ENCODE measurements at regions not wholly inside any gene's neighbourhood (a gene's known extent, or its start where the extent isn't known, plus 50 kb on each side); places are given as distances from the start of the nearest gene placed in this dataset.

GRCh38 chr6:21955053-21955595, 341.7 kb downstream of the PRL start:
- no peak overlapping the region for H3K9ac ChIP-seq (ENCODE audit: low read length)
- H3K4me1 ChIP-seq (ENCODE audit: control insufficient read depth in 1 of 2, insufficient read depth in 2 of 2, low read length in 2 of 2), result peaks cover 14 to 20% of the 10 kb centered on the region in 2 experiments
- no peak overlapping the region for H3K18ac ChIP-seq (ENCODE audit: low read length)
- no peak overlapping the region for H3K4ac ChIP-seq (ENCODE audit: low read depth, low read length)
- no peak overlapping the region for H2BK120ac ChIP-seq (ENCODE audit: insufficient read depth, low read length, poor library complexity)
- H4K91ac ChIP-seq (ENCODE audit: low read depth, low read length), result no peak overlapping the region
- H3K23ac ChIP-seq (ENCODE audit: low read length), result no peak overlapping the region
- no peaks in the 10 kb centered on the region for H3K27me3 ChIP-seq (ENCODE audit: insufficient read depth, low read length)
- no peak overlapping the region for H2BK5ac ChIP-seq (ENCODE audit: low read depth, low read length, poor library complexity)
- H3K14ac ChIP-seq (ENCODE audit: low read length), result no peak overlapping the region
- WGBS (ENCODE audit: extremely low coverage, insufficient coverage, insufficient read length), result no CpG with 5 or more reads among the region's 3 CpGs
- no peaks in the 10 kb centered on the region for H3K9me3 ChIP-seq (ENCODE audit: insufficient read depth, low read depth, low read length)
- H3K4me3 ChIP-seq (ENCODE audit: low read depth, low read length), result no peak overlapping the region
- peaks cover 10% of the 10 kb centered on the region for H3K79me1 ChIP-seq (ENCODE audit: low read length)
- DNase-seq, result no peak
- H2BK12ac ChIP-seq (ENCODE audit: low read length), result no peak overlapping the region
- H3K27ac ChIP-seq (ENCODE audit: low read depth, low read length), result no peak overlapping the region
- H3K36me3 ChIP-seq (ENCODE audit: control insufficient read depth in 1 of 2, insufficient read depth in 2 of 2, low read length in 2 of 2), result no peaks in the 10 kb centered on the region
- no peak overlapping the region for H3K4me2 ChIP-seq (ENCODE audit: low read length)
- no peaks in the 10 kb centered on the region for H3K79me2 ChIP-seq (ENCODE audit: control insufficient read depth, insufficient read depth, low read length, poor library complexity)
- no peak overlapping the region for H2AFZ ChIP-seq (ENCODE audit: insufficient read depth, low read length, poor library complexity)
- no peak overlapping the region for H2AK5ac ChIP-seq (ENCODE audit: low read length)
- no peak overlapping the region for H4K8ac ChIP-seq (ENCODE audit: low read depth, low read length)
- no peak overlapping the region for H4K12ac ChIP-seq (ENCODE audit: low read depth, low read length)

GRCh38 chr6:21955951-21956350, 340.9 kb downstream of the PRL start:
- no peaks in the 10 kb centered on the region for H3K36me3 ChIP-seq (ENCODE audit: control insufficient read depth in 1 of 2, insufficient read depth in 2 of 2, low read length in 2 of 2)
- no peak overlapping the region for H2AFZ ChIP-seq (ENCODE audit: insufficient read depth, low read length, poor library complexity)
- no peak overlapping the region for H2BK5ac ChIP-seq (ENCODE audit: low read depth, low read length, poor library complexity)
- H3K4me1 ChIP-seq (ENCODE audit: control insufficient read depth in 1 of 2, insufficient read depth in 2 of 2, low read length in 2 of 2), result peaks cover 14 to 18% of the 10 kb centered on the region in 2 experiments
- peaks cover 10% of the 10 kb centered on the region for H3K79me1 ChIP-seq (ENCODE audit: low read length)
- no CpG with 5 or more reads among the region's 8 CpGs for WGBS (ENCODE audit: extremely low coverage, insufficient coverage, insufficient read length)
- no peak overlapping the region for H4K91ac ChIP-seq (ENCODE audit: low read depth, low read length)
- H2AK5ac ChIP-seq (ENCODE audit: low read length), result no peak overlapping the region
- DNase-seq, result no peak
- H3K23ac ChIP-seq (ENCODE audit: low read length), result no peak overlapping the region
- H3K14ac ChIP-seq (ENCODE audit: low read length), result no peak overlapping the region
- H2BK120ac ChIP-seq (ENCODE audit: insufficient read depth, low read length, poor library complexity), result no peak overlapping the region
- H4K8ac ChIP-seq (ENCODE audit: low read depth, low read length), result no peak overlapping the region
- H3K27me3 ChIP-seq (ENCODE audit: insufficient read depth, low read length), result no peaks in the 10 kb centered on the region
- H3K4me2 ChIP-seq (ENCODE audit: low read length), result no peak overlapping the region
- H2BK12ac ChIP-seq (ENCODE audit: low read length), result no peak overlapping the region
- no peaks in the 10 kb centered on the region for H3K9me3 ChIP-seq (ENCODE audit: insufficient read depth, low read depth, low read length)
- H3K18ac ChIP-seq (ENCODE audit: low read length), result no peak overlapping the region
- no peak overlapping the region for H3K9ac ChIP-seq (ENCODE audit: low read length)
- no peak overlapping the region for H3K27ac ChIP-seq (ENCODE audit: low read depth, low read length)
- no peaks in the 10 kb centered on the region for H3K79me2 ChIP-seq (ENCODE audit: control insufficient read depth, insufficient read depth, low read length, poor library complexity)
- H4K12ac ChIP-seq (ENCODE audit: low read depth, low read length), result no peak overlapping the region
- H3K4me3 ChIP-seq (ENCODE audit: low read depth, low read length), result no peak overlapping the region
- H3K4ac ChIP-seq (ENCODE audit: low read depth, low read length), result no peak overlapping the region

GRCh38 chr6:21958428-21958827, 338.4 kb downstream of the PRL start:
- H4K12ac ChIP-seq (ENCODE audit: low read depth, low read length), result no peak overlapping the region
- no peak overlapping the region for H3K14ac ChIP-seq (ENCODE audit: low read length)
- no peak overlapping the region for H2AK5ac ChIP-seq (ENCODE audit: low read length)
- peaks cover 7% of the 10 kb centered on the region for H3K79me1 ChIP-seq (ENCODE audit: low read length)
- H3K27ac ChIP-seq (ENCODE audit: low read depth, low read length), result no peak overlapping the region
- no peak overlapping the region for H3K4me3 ChIP-seq (ENCODE audit: low read depth, low read length)
- no peak overlapping the region for H3K18ac ChIP-seq (ENCODE audit: low read length)
- no peak overlapping the region for H3K4me2 ChIP-seq (ENCODE audit: low read length)
- no peak overlapping the region for H3K4ac ChIP-seq (ENCODE audit: low read depth, low read length)
- H3K79me2 ChIP-seq (ENCODE audit: control insufficient read depth, insufficient read depth, low read length, poor library complexity), result no peaks in the 10 kb centered on the region
- peaks cover 11 to 14% of the 10 kb centered on the region in 2 experiments for H3K4me1 ChIP-seq (ENCODE audit: control insufficient read depth in 1 of 2, insufficient read depth in 2 of 2, low read length in 2 of 2)
- no peaks in the 10 kb centered on the region for H3K9me3 ChIP-seq (ENCODE audit: insufficient read depth, low read depth, low read length)
- no peak overlapping the region for H2BK12ac ChIP-seq (ENCODE audit: low read length)
- WGBS (ENCODE audit: extremely low coverage, insufficient coverage, insufficient read length), result no CpG with 5 or more reads among the region's 2 CpGs
- H3K27me3 ChIP-seq (ENCODE audit: insufficient read depth, low read length), result no peaks in the 10 kb centered on the region
- no peaks in the 10 kb centered on the region for H3K36me3 ChIP-seq (ENCODE audit: control insufficient read depth in 1 of 2, insufficient read depth in 2 of 2, low read length in 2 of 2)
- H3K9ac ChIP-seq (ENCODE audit: low read length), result no peak overlapping the region
- no peak overlapping the region for H3K23ac ChIP-seq (ENCODE audit: low read length)
- no peak overlapping the region for H4K91ac ChIP-seq (ENCODE audit: low read depth, low read length)
- DNase-seq, result no peak
- no peak overlapping the region for H2BK120ac ChIP-seq (ENCODE audit: insufficient read depth, low read length, poor library complexity)
- no peak overlapping the region for H4K8ac ChIP-seq (ENCODE audit: low read depth, low read length)
- H2AFZ ChIP-seq (ENCODE audit: insufficient read depth, low read length, poor library complexity), result no peak overlapping the region
- H2BK5ac ChIP-seq (ENCODE audit: low read depth, low read length, poor library complexity), result no peak overlapping the region

- no CpG with 5 or more reads among the region's 4 CpGs for WGBS (ENCODE audit: extremely low coverage, insufficient coverage, insufficient read length)
- Histone ChIP-seq H3K36me3 (ENCODE audit: control insufficient read depth in 1 of 2, insufficient read depth in 2 of 2, low read length in 2 of 2) (no peaks in the 10 kb centered on the region), H3K27me3 (ENCODE audit: insufficient read depth, low read length) (no peaks in the 10 kb centered on the region), H3K79me1 (ENCODE audit: low read length) (peaks cover 1% of the 10 kb centered on the region), H2AFZ (ENCODE audit: insufficient read depth, low read length, poor library complexity) (no peak overlapping the region), H3K9ac (ENCODE audit: low read length) (no peak overlapping the region), H3K79me2 (ENCODE audit: control insufficient read depth, insufficient read depth, low read length, poor library complexity) (no peaks in the 10 kb centered on the region), H2BK120ac (ENCODE audit: insufficient read depth, low read length, poor library complexity) (no peak overlapping the region), H3K4me3 (ENCODE audit: low read depth, low read length) (no peak overlapping the region), H4K12ac (ENCODE audit: low read depth, low read length) (no peak overlapping the region), H3K23ac (ENCODE audit: low read length) (no peak overlapping the region), H4K8ac (ENCODE audit: low read depth, low read length) (peak overlapping the region; percentile 7), H4K91ac (ENCODE audit: low read depth, low read length) (no peak overlapping the region), H3K9me3 (ENCODE audit: insufficient read depth, low read depth, low read length) (no peaks in the 10 kb centered on the region), H2BK12ac (ENCODE audit: low read length) (no peak overlapping the region), H2AK5ac (ENCODE audit: low read length) (no peak overlapping the region), H2BK5ac (ENCODE audit: low read depth, low read length, poor library complexity) (no peak overlapping the region), H3K14ac (ENCODE audit: low read length) (no peak overlapping the region), H3K27ac (ENCODE audit: low read depth, low read length) (no peak overlapping the region), H3K4ac (ENCODE audit: low read depth, low read length) (no peak overlapping the region), H3K4me2 (ENCODE audit: low read length) (no peak overlapping the region), H3K18ac (ENCODE audit: low read length) (no peak overlapping the region), H3K4me1 (ENCODE audit: control insufficient read depth in 1 of 2, insufficient read depth in 2 of 2, low read length in 2 of 2) (peaks cover 6 to 9% of the 10 kb centered on the region in 2 experiments)
- no peak for DNase-seq
Observed at GRCh38 chr6:21961226-21961625, 335.6 kb downstream of the PRL start.

Data from trophoblast cell (in vitro differentiated cells and primary cell).